WTC11 (cell line): ENCODE measurements at regions not wholly inside any gene's neighbourhood (a gene's known extent, or its start where the extent isn't known, plus 50 kb on each side); places are given as distances from the start of the nearest gene placed in this dataset.
"Not testable (repeated sequence)": the region's sequence is repeated elsewhere in the genome, so short reads cannot be mapped to it uniquely, and the experiment has no call there.

Experiments
- ELF4 ChIP-seq: sonication (generic); formaldehyde crosslinking; IDR thresholded peaks from 2 replicates; pipeline ENCODE4 v1.8.1; 2022; ENCODE audit warnings: low read depth, mild to moderate bottlenecking, moderate library complexity, missing genetic modification reagents
- JUN ChIP-seq: sonication (generic); formaldehyde crosslinking; IDR thresholded peaks from 2 replicates; pipeline ENCODE4 v1.8.0; 2023; ENCODE audit warnings: mild to moderate bottlenecking, missing genetic modification reagents
- PRRX2 ChIP-seq: fragments of 250-450 bp; sonication (Bioruptor Pico); IDR thresholded peaks from 2 replicates; pipeline ENCODE4 v1.8.0; 2021; ENCODE audit warnings: mild to moderate bottlenecking
- TF ChIP-seq, protein P1 (sequence below): fragments of 200-600 bp; IDR thresholded peaks from 2 replicates; pipeline ENCODE4 v1.8.0; 2022; ENCODE audit warnings: antibody characterized with exemption
- TF ChIP-seq, protein P2 (sequence below): sonication (generic); formaldehyde crosslinking; IDR thresholded peaks from 2 replicates; pipeline ENCODE4 v1.8.0; 2022; ENCODE audit warnings: mild to moderate bottlenecking, missing genetic modification reagents

DNA sequence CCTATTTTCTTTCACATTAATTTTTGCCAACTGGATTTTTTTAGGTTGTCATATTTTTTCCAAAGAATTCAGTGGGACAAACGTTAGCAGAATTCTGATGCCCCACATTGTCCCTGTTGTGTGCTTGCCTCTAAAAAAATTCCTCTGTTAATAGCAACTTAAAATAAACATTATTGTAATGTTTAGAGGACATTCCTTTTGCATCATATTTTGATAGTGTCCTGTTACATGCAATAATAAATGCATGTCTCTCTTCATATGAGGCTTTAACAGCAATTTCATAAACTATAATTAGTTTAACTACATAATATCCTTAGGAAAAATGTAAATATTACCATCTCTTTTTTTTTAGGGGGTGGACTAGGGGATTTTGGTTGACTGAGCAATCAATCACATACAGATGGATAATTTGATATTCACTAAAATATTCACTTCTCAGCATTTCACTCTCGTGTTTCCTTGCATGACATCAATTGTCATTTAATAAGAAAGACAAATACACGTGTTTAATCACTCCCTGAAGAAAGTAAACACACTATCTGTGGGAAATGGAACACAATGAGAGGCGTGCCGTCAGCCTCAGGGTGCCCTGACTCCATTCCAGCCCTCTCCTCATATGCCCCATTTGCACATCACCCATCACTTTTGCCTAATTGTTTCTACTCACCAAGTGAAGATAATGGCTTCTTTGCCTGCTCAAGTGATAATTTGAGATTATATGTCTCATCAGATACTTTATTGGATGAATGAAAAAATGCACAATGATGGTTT lies 110.3 kb upstream of the SPATA31A3 start:
- TF ChIP-seq, protein P1, sequence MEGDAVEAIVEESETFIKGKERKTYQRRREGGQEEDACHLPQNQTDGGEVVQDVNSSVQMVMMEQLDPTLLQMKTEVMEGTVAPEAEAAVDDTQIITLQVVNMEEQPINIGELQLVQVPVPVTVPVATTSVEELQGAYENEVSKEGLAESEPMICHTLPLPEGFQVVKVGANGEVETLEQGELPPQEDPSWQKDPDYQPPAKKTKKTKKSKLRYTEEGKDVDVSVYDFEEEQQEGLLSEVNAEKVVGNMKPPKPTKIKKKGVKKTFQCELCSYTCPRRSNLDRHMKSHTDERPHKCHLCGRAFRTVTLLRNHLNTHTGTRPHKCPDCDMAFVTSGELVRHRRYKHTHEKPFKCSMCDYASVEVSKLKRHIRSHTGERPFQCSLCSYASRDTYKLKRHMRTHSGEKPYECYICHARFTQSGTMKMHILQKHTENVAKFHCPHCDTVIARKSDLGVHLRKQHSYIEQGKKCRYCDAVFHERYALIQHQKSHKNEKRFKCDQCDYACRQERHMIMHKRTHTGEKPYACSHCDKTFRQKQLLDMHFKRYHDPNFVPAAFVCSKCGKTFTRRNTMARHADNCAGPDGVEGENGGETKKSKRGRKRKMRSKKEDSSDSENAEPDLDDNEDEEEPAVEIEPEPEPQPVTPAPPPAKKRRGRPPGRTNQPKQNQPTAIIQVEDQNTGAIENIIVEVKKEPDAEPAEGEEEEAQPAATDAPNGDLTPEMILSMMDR = not testable (repeated sequence)
- TF ChIP-seq, protein P2, sequence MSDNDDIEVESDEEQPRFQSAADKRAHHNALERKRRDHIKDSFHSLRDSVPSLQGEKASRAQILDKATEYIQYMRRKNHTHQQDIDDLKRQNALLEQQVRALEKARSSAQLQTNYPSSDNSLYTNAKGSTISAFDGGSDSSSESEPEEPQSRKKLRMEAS = not testable (repeated sequence)
- TF ChIP-seq PRRX2 (CRISPR knock-in tag); JUN; ELF4 (CRISPR knock-in tag): not testable (repeated sequence)
